ENCODE measurements at regions not wholly inside any gene's neighbourhood (a gene's known extent, or its start where the extent isn't known, plus 50 kb on each side); places are given as distances from the start of the nearest gene placed in this dataset.

DNA sequence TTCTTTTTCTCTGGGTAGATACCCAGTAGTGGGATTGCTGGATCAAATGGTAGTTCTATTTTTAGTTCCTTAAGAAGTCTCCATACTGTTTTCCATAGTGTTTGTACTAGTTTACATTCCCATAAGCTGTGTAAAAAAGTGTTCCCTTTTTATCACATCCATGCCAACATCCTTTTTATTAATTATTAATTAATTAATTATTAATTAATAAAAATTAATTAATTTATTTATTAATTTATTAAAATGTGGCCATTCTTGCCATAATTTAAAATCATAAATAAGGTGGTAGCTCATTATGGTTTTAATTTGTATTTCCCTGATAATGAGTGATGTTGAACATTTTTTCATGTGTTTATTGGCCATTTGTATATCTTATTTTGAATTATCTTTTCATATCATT lies 173.9 kb upstream of the FOXN2 start:
- Mint-ChIP-seq H3K27me3 (ENCODE audit: insufficient read depth, low read depth, poor library complexity) (no peaks in the 10 kb centered on the region), H3K36me3 (ENCODE audit: low read depth) (no peaks in the 10 kb centered on the region), H3K9me3 (no peaks in the 10 kb centered on the region; the same call in 2 of the 3 replicates), H3K27ac (no peak overlapping the region), H3K4me1 (peaks cover 3% of the 10 kb centered on the region), H3K4me3 (no peak overlapping the region)
- Histone ChIP-seq H3K9me2 (ENCODE audit: insufficient read depth) (peaks cover 11% of the 10 kb centered on the region; the same call in 1 of the 2 replicates), H3K36me3 (ENCODE audit: insufficient read depth) (no peaks in the 10 kb centered on the region), H2AFZ (no peak overlapping the region), H3K4me3 (no peak overlapping the region), H3K27me3 (ENCODE audit: insufficient read depth) (no peaks in the 10 kb centered on the region), H3K27ac (ENCODE audit: low read depth) (no peak overlapping the region), H3F3A (replicated peaks; ENCODE audit: low read depth) (no peaks in the 10 kb centered on the region), H3K79me2 (replicated peaks; ENCODE audit: insufficient read depth) (no peaks in the 10 kb centered on the region), H3K4me2 (no peak overlapping the region), H4K20me1 (replicated peaks; ENCODE audit: insufficient read depth) (no peaks in the 10 kb centered on the region), H3K4me1 (ENCODE audit: insufficient read depth) (no peaks in the 10 kb centered on the region)
- ATAC-seq (no peak), DNase-seq (ENCODE audit: low spot score) (no peak)
- TF ChIP-seq JUNB (IDR thresholded peaks at IDR 0.05; ENCODE audit: unreplicated experiment): no peak
- TF ChIP-seq STAT1 (IDR thresholded peaks at IDR 0.05; ENCODE audit: unreplicated experiment): no peak
- TF ChIP-seq, protein P1, sequence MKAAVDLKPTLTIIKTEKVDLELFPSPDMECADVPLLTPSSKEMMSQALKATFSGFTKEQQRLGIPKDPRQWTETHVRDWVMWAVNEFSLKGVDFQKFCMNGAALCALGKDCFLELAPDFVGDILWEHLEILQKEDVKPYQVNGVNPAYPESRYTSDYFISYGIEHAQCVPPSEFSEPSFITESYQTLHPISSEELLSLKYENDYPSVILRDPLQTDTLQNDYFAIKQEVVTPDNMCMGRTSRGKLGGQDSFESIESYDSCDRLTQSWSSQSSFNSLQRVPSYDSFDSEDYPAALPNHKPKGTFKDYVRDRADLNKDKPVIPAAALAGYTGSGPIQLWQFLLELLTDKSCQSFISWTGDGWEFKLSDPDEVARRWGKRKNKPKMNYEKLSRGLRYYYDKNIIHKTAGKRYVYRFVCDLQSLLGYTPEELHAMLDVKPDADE (IDR thresholded peaks at IDR 0.05): no peak
- TF ChIP-seq ZNF331 (CRISPR knock-in tag; IDR thresholded peaks at IDR 0.05; ENCODE audit: low read depth): no peak
- TF ChIP-seq EZH2 (IDR thresholded peaks at IDR 0.05; ENCODE audit: low read depth, unreplicated experiment): no peak
- no peak for TF ChIP-seq CREB1 (CRISPR knock-in tag; IDR thresholded peaks at IDR 0.05; ENCODE audit: low read depth)
- no peak for TF ChIP-seq EZH2phosphoT487 (IDR thresholded peaks at IDR 0.05; ENCODE audit: unreplicated experiment)
- TF ChIP-seq, protein P2, sequence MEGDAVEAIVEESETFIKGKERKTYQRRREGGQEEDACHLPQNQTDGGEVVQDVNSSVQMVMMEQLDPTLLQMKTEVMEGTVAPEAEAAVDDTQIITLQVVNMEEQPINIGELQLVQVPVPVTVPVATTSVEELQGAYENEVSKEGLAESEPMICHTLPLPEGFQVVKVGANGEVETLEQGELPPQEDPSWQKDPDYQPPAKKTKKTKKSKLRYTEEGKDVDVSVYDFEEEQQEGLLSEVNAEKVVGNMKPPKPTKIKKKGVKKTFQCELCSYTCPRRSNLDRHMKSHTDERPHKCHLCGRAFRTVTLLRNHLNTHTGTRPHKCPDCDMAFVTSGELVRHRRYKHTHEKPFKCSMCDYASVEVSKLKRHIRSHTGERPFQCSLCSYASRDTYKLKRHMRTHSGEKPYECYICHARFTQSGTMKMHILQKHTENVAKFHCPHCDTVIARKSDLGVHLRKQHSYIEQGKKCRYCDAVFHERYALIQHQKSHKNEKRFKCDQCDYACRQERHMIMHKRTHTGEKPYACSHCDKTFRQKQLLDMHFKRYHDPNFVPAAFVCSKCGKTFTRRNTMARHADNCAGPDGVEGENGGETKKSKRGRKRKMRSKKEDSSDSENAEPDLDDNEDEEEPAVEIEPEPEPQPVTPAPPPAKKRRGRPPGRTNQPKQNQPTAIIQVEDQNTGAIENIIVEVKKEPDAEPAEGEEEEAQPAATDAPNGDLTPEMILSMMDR (conservative IDR thresholded peaks at IDR 0.05; ENCODE audit: low read depth in 2 of 2): no peak
- TF ChIP-seq, protein P3, sequence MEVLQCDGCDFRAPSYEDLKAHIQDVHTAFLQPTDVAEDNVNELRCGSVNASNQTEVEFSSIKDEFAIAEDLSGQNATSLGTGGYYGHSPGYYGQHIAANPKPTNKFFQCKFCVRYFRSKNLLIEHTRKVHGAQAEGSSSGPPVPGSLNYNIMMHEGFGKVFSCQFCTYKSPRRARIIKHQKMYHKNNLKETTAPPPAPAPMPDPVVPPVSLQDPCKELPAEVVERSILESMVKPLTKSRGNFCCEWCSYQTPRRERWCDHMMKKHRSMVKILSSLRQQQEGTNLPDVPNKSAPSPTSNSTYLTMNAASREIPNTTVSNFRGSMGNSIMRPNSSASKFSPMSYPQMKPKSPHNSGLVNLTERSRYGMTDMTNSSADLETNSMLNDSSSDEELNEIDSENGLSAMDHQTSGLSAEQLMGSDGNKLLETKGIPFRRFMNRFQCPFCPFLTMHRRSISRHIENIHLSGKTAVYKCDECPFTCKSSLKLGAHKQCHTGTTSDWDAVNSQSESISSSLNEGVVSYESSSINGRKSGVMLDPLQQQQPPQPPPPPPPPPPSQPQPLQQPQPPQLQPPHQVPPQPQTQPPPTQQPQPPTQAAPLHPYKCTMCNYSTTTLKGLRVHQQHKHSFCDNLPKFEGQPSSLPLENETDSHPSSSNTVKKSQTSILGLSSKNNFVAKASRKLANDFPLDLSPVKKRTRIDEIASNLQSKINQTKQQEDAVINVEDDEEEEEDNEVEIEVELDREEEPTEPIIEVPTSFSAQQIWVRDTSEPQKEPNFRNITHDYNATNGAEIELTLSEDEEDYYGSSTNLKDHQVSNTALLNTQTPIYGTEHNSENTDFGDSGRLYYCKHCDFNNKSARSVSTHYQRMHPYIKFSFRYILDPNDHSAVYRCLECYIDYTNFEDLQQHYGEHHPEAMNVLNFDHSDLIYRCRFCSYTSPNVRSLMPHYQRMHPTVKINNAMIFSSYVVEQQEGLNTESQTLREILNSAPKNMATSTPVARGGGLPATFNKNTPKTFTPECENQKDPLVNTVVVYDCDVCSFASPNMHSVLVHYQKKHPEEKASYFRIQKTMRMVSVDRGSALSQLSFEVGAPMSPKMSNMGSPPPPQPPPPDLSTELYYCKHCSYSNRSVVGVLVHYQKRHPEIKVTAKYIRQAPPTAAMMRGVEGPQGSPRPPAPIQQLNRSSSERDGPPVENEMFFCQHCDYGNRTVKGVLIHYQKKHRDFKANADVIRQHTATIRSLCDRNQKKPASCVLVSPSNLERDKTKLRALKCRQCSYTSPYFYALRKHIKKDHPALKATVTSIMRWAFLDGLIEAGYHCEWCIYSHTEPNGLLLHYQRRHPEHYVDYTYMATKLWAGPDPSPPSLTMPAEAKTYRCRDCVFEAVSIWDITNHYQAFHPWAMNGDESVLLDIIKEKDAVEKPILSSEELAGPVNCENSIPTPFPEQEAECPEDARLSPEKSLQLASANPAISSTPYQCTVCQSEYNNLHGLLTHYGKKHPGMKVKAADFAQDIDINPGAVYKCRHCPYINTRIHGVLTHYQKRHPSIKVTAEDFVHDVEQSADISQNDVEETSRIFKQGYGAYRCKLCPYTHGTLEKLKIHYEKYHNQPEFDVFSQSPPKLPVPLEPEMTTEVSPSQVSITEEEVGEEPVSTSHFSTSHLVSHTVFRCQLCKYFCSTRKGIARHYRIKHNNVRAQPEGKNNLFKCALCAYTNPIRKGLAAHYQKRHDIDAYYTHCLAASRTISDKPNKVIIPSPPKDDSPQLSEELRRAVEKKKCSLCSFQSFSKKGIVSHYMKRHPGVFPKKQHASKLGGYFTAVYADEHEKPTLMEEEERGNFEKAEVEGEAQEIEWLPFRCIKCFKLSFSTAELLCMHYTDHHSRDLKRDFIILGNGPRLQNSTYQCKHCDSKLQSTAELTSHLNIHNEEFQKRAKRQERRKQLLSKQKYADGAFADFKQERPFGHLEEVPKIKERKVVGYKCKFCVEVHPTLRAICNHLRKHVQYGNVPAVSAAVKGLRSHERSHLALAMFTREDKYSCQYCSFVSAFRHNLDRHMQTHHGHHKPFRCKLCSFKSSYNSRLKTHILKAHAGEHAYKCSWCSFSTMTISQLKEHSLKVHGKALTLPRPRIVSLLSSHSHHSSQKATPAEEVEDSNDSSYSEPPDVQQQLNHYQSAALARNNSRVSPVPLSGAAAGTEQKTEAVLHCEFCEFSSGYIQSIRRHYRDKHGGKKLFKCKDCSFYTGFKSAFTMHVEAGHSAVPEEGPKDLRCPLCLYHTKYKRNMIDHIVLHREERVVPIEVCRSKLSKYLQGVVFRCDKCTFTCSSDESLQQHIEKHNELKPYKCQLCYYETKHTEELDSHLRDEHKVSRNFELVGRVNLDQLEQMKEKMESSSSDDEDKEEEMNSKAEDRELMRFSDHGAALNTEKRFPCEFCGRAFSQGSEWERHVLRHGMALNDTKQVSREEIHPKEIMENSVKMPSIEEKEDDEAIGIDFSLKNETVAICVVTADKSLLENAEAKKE (CRISPR knock-in tag; IDR thresholded peaks at IDR 0.05): no peak
- no peak for TF ChIP-seq POLR2AphosphoS5 (IDR thresholded peaks at IDR 0.05; ENCODE audit: low read depth)
- TF ChIP-seq ZNF114 (CRISPR knock-in tag; IDR thresholded peaks at IDR 0.05): no peak
- no peak for TF ChIP-seq NANOG (IDR thresholded peaks at IDR 0.05; ENCODE audit: borderline replicate concordance)
- TF ChIP-seq, protein P4, sequence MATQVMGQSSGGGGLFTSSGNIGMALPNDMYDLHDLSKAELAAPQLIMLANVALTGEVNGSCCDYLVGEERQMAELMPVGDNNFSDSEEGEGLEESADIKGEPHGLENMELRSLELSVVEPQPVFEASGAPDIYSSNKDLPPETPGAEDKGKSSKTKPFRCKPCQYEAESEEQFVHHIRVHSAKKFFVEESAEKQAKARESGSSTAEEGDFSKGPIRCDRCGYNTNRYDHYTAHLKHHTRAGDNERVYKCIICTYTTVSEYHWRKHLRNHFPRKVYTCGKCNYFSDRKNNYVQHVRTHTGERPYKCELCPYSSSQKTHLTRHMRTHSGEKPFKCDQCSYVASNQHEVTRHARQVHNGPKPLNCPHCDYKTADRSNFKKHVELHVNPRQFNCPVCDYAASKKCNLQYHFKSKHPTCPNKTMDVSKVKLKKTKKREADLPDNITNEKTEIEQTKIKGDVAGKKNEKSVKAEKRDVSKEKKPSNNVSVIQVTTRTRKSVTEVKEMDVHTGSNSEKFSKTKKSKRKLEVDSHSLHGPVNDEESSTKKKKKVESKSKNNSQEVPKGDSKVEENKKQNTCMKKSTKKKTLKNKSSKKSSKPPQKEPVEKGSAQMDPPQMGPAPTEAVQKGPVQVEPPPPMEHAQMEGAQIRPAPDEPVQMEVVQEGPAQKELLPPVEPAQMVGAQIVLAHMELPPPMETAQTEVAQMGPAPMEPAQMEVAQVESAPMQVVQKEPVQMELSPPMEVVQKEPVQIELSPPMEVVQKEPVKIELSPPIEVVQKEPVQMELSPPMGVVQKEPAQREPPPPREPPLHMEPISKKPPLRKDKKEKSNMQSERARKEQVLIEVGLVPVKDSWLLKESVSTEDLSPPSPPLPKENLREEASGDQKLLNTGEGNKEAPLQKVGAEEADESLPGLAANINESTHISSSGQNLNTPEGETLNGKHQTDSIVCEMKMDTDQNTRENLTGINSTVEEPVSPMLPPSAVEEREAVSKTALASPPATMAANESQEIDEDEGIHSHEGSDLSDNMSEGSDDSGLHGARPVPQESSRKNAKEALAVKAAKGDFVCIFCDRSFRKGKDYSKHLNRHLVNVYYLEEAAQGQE (IDR thresholded peaks at IDR 0.05; ENCODE audit: unreplicated experiment): no peak

Data from GM23338 (cell line).